ENCODE measurements at regions not wholly inside any gene's neighbourhood (a gene's known extent, or its start where the extent isn't known, plus 50 kb on each side); places are given as distances from the start of the nearest gene placed in this dataset.

DNA sequence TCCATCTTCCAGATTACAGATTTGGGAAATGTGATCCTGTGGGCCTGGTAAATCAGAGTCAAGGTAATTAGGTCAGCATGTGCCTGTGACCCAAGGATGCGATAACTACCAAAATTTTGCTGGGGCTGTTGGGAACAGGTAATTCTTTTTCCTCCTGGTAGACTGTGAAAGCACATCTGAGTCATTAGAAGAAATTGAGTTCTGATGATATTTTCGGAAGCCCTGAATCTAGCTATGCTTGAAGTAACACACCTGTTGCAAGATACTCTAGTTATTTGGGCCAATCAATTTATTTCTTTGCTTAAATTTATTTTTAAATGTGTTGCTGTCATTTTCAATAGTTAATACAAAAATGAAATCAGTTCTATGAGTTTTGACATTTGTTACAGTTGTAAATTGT lies 903.6 kb downstream of the RPA4 start:
- no peak for TF ChIP-seq CTCF (IDR thresholded peaks at IDR 0.05; ENCODE audit: control extremely low read depth in 1 of 3, insufficient read depth in 1 of 3, low read depth in 1 of 3, low read length in 3 of 3)
- no peak for TF ChIP-seq SP2 (IDR thresholded peaks at IDR 0.05; ENCODE audit: low read length)
- TF ChIP-seq TCF12 (IDR thresholded peaks at IDR 0.05; ENCODE audit: low read depth, low read length) = no peak
- no peak for TF ChIP-seq EZH2 (IDR thresholded peaks at IDR 0.05; ENCODE audit: low read depth, low read length, severe bottlenecking)
- TF ChIP-seq SIN3A (conservative IDR thresholded peaks at IDR 0.05 in 1 of 2, IDR thresholded peaks at IDR 0.05 in 1 of 2; ENCODE audit: low read depth in 1 of 2, low read length in 2 of 2) = no peak
- TF ChIP-seq CREB1 (IDR thresholded peaks at IDR 0.05) = no peak
- no peak for TF ChIP-seq SP1 (IDR thresholded peaks at IDR 0.05; ENCODE audit: low read depth, low read length)
- TF ChIP-seq, protein P1, sequence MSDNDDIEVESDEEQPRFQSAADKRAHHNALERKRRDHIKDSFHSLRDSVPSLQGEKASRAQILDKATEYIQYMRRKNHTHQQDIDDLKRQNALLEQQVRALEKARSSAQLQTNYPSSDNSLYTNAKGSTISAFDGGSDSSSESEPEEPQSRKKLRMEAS (IDR thresholded peaks at IDR 0.05) = no peak
- no peak for TF ChIP-seq TEAD4 (IDR thresholded peaks at IDR 0.05; ENCODE audit: low read depth, low read length)
- TF ChIP-seq RAD21 (IDR thresholded peaks at IDR 0.05 in 1 of 2, conservative IDR thresholded peaks at IDR 0.05 in 1 of 2; ENCODE audit: low read depth in 2 of 2, low read length in 2 of 2) = no peak
- TF ChIP-seq BACH1 (IDR thresholded peaks at IDR 0.05; ENCODE audit: low read length) = no peak
- no peak for TF ChIP-seq YY1 (IDR thresholded peaks at IDR 0.05; ENCODE audit: low read depth, low read length)
- no peak for TF ChIP-seq JUND (IDR thresholded peaks at IDR 0.05; ENCODE audit: low read length)
- TF ChIP-seq EP300 (IDR thresholded peaks at IDR 0.05; ENCODE audit: borderline replicate concordance in 1 of 2, low read depth in 2 of 2, low read length in 2 of 2) = no peak
